Upper lobe of left lung (tissue), 4 donors: ENCODE measurements at regions not wholly inside any gene's neighbourhood (a gene's known extent, or its start where the extent isn't known, plus 50 kb on each side); places are given as distances from the start of the nearest gene placed in this dataset.

ENCODE experiments used
- POLR2A ChIP-seq, 4 donors: fragments of 450-650 bp; IDR thresholded peaks; one replicate each; pipeline ENCODE4 v1.5.1; 2016 to 2017; ENCODE audit warnings: antibody characterized with exemption in 4 of 4, mild to moderate bottlenecking in 2 of 4
- TF ChIP-seq, protein P1 (sequence below), 6 experiments: fragments of 450-650 bp in 4 of 6; fragments of 200-600 bp in 2 of 6; sonication (generic) in 2 of 6; IDR thresholded peaks; one replicate each; pipeline ENCODE4 v1.5.1; 2016 to 2019; ENCODE audit warnings: antibody characterized with exemption in 6 of 6

DNA sequence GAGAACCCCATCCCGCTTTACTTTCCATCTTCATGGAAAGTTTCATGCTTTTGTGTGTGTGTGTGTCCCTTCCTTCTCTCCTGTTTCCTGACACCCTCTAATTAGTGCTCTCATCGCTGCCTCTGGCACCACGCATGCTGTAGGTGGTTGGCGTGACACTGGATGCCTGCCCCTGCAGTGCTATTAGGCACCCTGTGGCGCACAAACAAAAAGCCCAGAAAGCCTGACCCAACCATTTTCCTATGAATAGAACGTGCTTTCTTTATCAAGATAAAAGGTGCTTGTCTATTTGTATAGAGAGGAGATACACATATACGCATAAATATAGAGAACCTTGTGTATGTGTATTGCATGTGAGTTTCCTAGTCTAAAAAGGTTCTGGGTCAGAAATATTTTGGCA is 120.8 kb upstream of the CDCA7L start:
- TF ChIP-seq, protein P1, sequence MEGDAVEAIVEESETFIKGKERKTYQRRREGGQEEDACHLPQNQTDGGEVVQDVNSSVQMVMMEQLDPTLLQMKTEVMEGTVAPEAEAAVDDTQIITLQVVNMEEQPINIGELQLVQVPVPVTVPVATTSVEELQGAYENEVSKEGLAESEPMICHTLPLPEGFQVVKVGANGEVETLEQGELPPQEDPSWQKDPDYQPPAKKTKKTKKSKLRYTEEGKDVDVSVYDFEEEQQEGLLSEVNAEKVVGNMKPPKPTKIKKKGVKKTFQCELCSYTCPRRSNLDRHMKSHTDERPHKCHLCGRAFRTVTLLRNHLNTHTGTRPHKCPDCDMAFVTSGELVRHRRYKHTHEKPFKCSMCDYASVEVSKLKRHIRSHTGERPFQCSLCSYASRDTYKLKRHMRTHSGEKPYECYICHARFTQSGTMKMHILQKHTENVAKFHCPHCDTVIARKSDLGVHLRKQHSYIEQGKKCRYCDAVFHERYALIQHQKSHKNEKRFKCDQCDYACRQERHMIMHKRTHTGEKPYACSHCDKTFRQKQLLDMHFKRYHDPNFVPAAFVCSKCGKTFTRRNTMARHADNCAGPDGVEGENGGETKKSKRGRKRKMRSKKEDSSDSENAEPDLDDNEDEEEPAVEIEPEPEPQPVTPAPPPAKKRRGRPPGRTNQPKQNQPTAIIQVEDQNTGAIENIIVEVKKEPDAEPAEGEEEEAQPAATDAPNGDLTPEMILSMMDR (IDR thresholded peaks at IDR 0.05), result no peak
- no peak for TF ChIP-seq POLR2A (IDR thresholded peaks at IDR 0.05)
